Stomach smooth muscle (tissue), 2 donors: ENCODE measurements at regions not wholly inside any gene's neighbourhood (a gene's known extent, or its start where the extent isn't known, plus 50 kb on each side); places are given as distances from the start of the nearest gene placed in this dataset.
"Not testable (repeated sequence)": the region's sequence is repeated elsewhere in the genome, so short reads cannot be mapped to it uniquely, and the experiment has no call there.

Source experiments
- H3K27ac ChIP-seq: one replicate; pipeline ENCODE4 v1.7.0; 2013; ENCODE audit warnings: mild to moderate bottlenecking, low read length, inconsistent platforms
- H3K27me3 ChIP-seq, 2 donors: one replicate each; pipeline ENCODE4 v1.7.0; 2013; ENCODE audit warnings: low read length in 2 of 2; ENCODE audit not compliant: insufficient read depth in 2 of 2, control insufficient read depth in 1 of 2
- H3K36me3 ChIP-seq, 2 donors: one replicate each; pipeline ENCODE4 v1.7.0; 2013; ENCODE audit warnings: low read length in 2 of 2; ENCODE audit not compliant: control insufficient read depth in 2 of 2, insufficient read depth in 2 of 2
- H3K4me1 ChIP-seq: one replicate; pipeline ENCODE4 v1.7.0; 2013; ENCODE audit warnings: low read length; ENCODE audit not compliant: control insufficient read depth, insufficient read depth
- H3K4me3 ChIP-seq, 2 donors: one replicate each; pipeline ENCODE4 v1.7.0; 2013; ENCODE audit warnings: low read length in 2 of 2
- H3K9ac ChIP-seq, 2 donors: one replicate each; pipeline ENCODE4 v1.7.0; 2013; ENCODE audit warnings: low read length in 2 of 2, mild to moderate bottlenecking in 1 of 2
- H3K9me3 ChIP-seq, 2 donors: one replicate each; pipeline ENCODE4 v1.7.0; 2013; ENCODE audit warnings: low read length in 2 of 2; ENCODE audit not compliant: control insufficient read depth in 2 of 2
- donor health status: healthy.
- donor health status: Pancreatic carcinoma.

DNA sequence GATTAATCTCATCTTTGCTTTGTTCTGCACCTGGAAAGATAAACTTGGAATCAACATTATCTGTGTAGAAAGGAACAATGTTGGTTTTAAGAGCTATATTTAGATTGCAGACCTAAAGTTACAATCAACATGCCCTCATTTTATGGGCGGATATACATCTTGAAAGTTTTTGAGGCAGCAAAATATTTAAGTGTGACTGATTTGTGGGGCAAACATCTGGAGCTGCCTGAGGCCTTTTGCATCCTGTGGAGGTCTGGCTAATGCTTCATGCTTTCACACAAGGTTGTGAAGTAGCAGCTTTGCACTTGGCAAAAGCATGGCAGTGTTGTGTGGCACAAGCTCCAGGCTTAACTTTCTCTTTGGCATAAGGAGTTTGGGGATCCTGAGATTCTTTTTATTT is 125.7 kb downstream of the CDRT15L2 start:
- H3K27me3 ChIP-seq, H3K9ac ChIP-seq, H3K27ac ChIP-seq, H3K4me1 ChIP-seq, H3K9me3 ChIP-seq, H3K4me3 ChIP-seq, H3K36me3 ChIP-seq: not testable (repeated sequence)

GRCh38 chr17:20706751-20707373 is 127.3 kb downstream of the CDRT15L2 start:
- Histone ChIP-seq H3K4me1 (no peaks in the 10 kb centered on the region), H3K36me3 (no peaks in the 10 kb centered on the region), H3K9me3 (no peaks in the 10 kb centered on the region), H3K27me3 (no peaks in the 10 kb centered on the region), H3K4me3 (no peak overlapping the region), H3K27ac (no peak overlapping the region), H3K9ac (no peak overlapping the region)

- H3K9ac ChIP-seq, H3K27ac ChIP-seq, H3K4me1 ChIP-seq, H3K36me3 ChIP-seq, H3K4me3 ChIP-seq, H3K27me3 ChIP-seq, H3K9me3 ChIP-seq: not testable (repeated sequence)
Measured at GRCh38 chr17:20708821-20709220, 129.3 kb downstream of the CDRT15L2 start.

DNA sequence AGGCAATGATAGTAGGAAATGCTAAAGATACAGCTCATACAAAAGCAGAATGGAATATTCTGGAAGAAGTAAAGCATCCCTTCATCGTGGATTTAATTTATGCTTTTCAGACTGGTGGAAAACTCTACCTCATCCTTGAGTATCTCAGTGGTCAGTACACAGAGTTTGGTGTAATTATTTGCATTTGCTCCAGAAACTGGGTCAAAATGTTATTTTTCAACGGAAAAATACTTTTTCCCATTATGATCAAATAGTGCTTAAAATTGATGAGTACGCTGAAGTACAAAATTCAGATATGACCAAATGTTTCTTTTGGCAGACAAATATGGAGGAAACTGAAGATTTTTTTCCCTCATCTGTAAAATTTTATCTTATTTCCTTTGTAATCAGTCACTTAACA is 137.0 kb downstream of the CDRT15L2 start:
- H3K9me3 ChIP-seq, H3K36me3 ChIP-seq, H3K27me3 ChIP-seq, H3K4me1 ChIP-seq, H3K4me3 ChIP-seq, H3K9ac ChIP-seq, H3K27ac ChIP-seq: not testable (repeated sequence)

GRCh38 chr17:20721171-20721570 is 141.6 kb downstream of the CDRT15L2 start:
- H3K9me3 ChIP-seq = no peaks in the 10 kb centered on the region
- no peak overlapping the region for H3K27ac ChIP-seq
- no peak overlapping the region for H3K4me3 ChIP-seq
- H3K4me1 ChIP-seq = no peaks in the 10 kb centered on the region
- no peaks in the 10 kb centered on the region for H3K36me3 ChIP-seq
- no peaks in the 10 kb centered on the region for H3K27me3 ChIP-seq
- no peak overlapping the region for H3K9ac ChIP-seq

DNA sequence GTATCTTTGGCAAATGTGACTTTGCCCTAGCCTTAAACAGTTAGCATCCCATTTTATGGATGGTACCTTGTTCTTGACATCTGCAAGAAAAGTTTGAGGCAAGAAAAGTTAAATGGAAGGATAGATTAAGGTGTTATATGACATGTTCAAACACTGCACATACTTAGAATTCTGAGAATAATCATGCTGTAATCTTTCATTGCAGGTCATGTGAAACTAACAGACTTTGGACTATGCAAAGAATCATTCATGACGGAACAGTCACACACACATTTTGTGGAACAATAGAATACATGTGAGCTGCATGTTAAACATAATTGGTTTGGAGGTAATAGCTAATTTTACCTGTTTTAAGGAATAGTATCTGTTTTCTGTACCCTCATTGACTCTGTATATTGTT is 144.9 kb downstream of the CDRT15L2 start:
- H3K4me1 ChIP-seq, H3K27ac ChIP-seq, H3K9ac ChIP-seq, H3K36me3 ChIP-seq, H3K9me3 ChIP-seq, H3K27me3 ChIP-seq, H3K4me3 ChIP-seq: not testable (repeated sequence)

- H3K36me3 ChIP-seq, H3K4me3 ChIP-seq, H3K4me1 ChIP-seq, H3K27me3 ChIP-seq, H3K9ac ChIP-seq, H3K27ac ChIP-seq, H3K9me3 ChIP-seq: not testable (repeated sequence)
Measured at GRCh38 chr17:20727201-20727600, 147.7 kb downstream of the CDRT15L2 start.

- no peaks in the 10 kb centered on the region for H3K27me3 ChIP-seq
- no peaks in the 10 kb centered on the region for H3K9me3 ChIP-seq
- H3K36me3 ChIP-seq = no peaks in the 10 kb centered on the region
- no peaks in the 10 kb centered on the region for H3K4me1 ChIP-seq
- no peak overlapping the region for H3K9ac ChIP-seq
- H3K27ac ChIP-seq = no peak overlapping the region
- no peak overlapping the region for H3K4me3 ChIP-seq
Measured at GRCh38 chr17:20728181-20728580, 148.7 kb downstream of the CDRT15L2 start.

GRCh38 chr17:20731131-20731530 is 151.6 kb downstream of the CDRT15L2 start:
- not testable (repeated sequence) for H3K4me1 ChIP-seq, H3K9ac ChIP-seq, H3K27me3 ChIP-seq, H3K36me3 ChIP-seq, H3K9me3 ChIP-seq, H3K27ac ChIP-seq, H3K4me3 ChIP-seq

GRCh38 chr17:20733923-20734322 is 154.4 kb downstream of the CDRT15L2 start:
- no peak overlapping the region for H3K9ac ChIP-seq
- no peaks in the 10 kb centered on the region for H3K4me1 ChIP-seq
- no peak overlapping the region for H3K4me3 ChIP-seq
- no peak overlapping the region for H3K27ac ChIP-seq
- H3K9me3 ChIP-seq = no peaks in the 10 kb centered on the region
- no peaks in the 10 kb centered on the region for H3K36me3 ChIP-seq
- no peaks in the 10 kb centered on the region for H3K27me3 ChIP-seq

GRCh38 chr17:20735796-20736195 is 156.3 kb downstream of the CDRT15L2 start:
- Histone ChIP-seq H3K36me3 (no peaks in the 10 kb centered on the region), H3K4me3 (no peak overlapping the region), H3K27me3 (no peaks in the 10 kb centered on the region), H3K27ac (no peak overlapping the region), H3K9me3 (no peaks in the 10 kb centered on the region), H3K4me1 (no peaks in the 10 kb centered on the region), H3K9ac (no peak overlapping the region)
